ENCODE measurements at regions not wholly inside any gene's neighbourhood (a gene's known extent, or its start where the extent isn't known, plus 50 kb on each side); places are given as distances from the start of the nearest gene placed in this dataset.

GRCh38 chr6:150725795-150726194 is 126.1 kb downstream of the PLEKHG1 start:
- POLR2A ChIA-PET (ENCODE audit: partially characterized antibody) = interaction anchor here (1.4 kb wide), 1 partner anchor 52 kb away, joined by 3 read pairs; no protein-coding TSS in a partner anchor

More at GRCh38 chr6:150725795-150726194, 126.1 kb downstream of the PLEKHG1 start:
- Histone ChIP-seq H2BK15ac (ENCODE audit: low read length) (no peak overlapping the region), H4K91ac (replicated peaks; ENCODE audit: insufficient read length, low read length) (no peak overlapping the region), H4K8ac (ENCODE audit: extremely low read depth, insufficient read depth, low read length) (no peak overlapping the region), H3K79me1 (ENCODE audit: low read depth, low read length) (no peaks in the 10 kb centered on the region), H3K14ac (ENCODE audit: insufficient read length) (no peak overlapping the region), H4K5ac (ENCODE audit: insufficient read length, low read depth, low read length) (no peak overlapping the region), H3K4me3 (ENCODE audit: extremely low read depth in 1 of 4, insufficient read depth in 2 of 4, low read depth in 3 of 4, low read length in 4 of 4) (no peak overlapping the region), H3K9me3 (ENCODE audit: insufficient read depth in 2 of 2, low read depth in 1 of 2, low read length in 1 of 2) (no peaks in the 10 kb centered on the region), H2AK5ac (ENCODE audit: low read depth, low read length) (no peak overlapping the region), H2BK5ac (ENCODE audit: low read depth, low read length) (no peak overlapping the region), H3K18ac (ENCODE audit: extremely low read depth, low read length) (no peak overlapping the region), H3K27me3 (replicated peaks in 1 of 4; ENCODE audit: control insufficient read depth in 3 of 4, extremely low read depth in 1 of 4, insufficient read depth in 3 of 4, low read length in 3 of 4) (no peaks in the 10 kb centered on the region), H2BK20ac (ENCODE audit: low read length) (no peak overlapping the region), H3K23ac (ENCODE audit: insufficient read length) (no peak overlapping the region), H3K79me2 (ENCODE audit: control insufficient read depth in 1 of 2, insufficient read depth in 2 of 2, low read length in 2 of 2) (no peaks in the 10 kb centered on the region), H3K4me1 (replicated peaks in 1 of 4; ENCODE audit: control insufficient read depth in 3 of 4, insufficient read depth in 4 of 4, low read length in 3 of 4) (peaks cover 2 to 8% (median 5%) of the 10 kb centered on the region in 4 experiments; a peak in 5 of 7 replicates), H3K56ac (replicated peaks; ENCODE audit: insufficient read length, low read depth, low read length) (no peak overlapping the region), H3K4ac (replicated peaks; ENCODE audit: insufficient read length, low read depth, low read length) (no peak overlapping the region), H3K27ac (ENCODE audit: low read depth, low read length) (no peak overlapping the region), H3K36me3 (ENCODE audit: control insufficient read depth in 2 of 4, insufficient read depth in 4 of 4, low read length in 3 of 4) (no peaks in the 10 kb centered on the region), H2BK120ac (replicated peaks; ENCODE audit: low read depth, low read length) (no peak overlapping the region), H2AFZ (ENCODE audit: low read length) (no peak overlapping the region), H3K23me2 (ENCODE audit: low read depth, low read length) (no peaks in the 10 kb centered on the region), H3K9ac (replicated peaks in 1 of 4; ENCODE audit: extremely low read depth in 1 of 4, low read depth in 3 of 4, low read length in 3 of 4) (no peak overlapping the region), H3K4me2 (ENCODE audit: insufficient read depth in 1 of 2, low read depth in 2 of 2, low read length in 2 of 2) (no peak overlapping the region), H2BK12ac (ENCODE audit: low read depth, low read length) (no peak overlapping the region), H4K20me1 (replicated peaks in 1 of 2; ENCODE audit: control insufficient read depth in 1 of 2, insufficient read depth in 2 of 2, low read length in 2 of 2) (no peaks in the 10 kb centered on the region)
- no peak for DNase-seq (ENCODE audit: low read depth in 1 of 2, low spot score in 2 of 2)
- no peak for FAIRE-seq
- CTCF ChIA-PET (ENCODE audit: partially characterized antibody) = interaction anchor here (0.6 to 2.4 kb wide), 7 partner anchors 9 to 329 kb away, joined by 3 to 6 read pairs (median 3); no protein-coding TSS in a partner anchor
- WGBS, 2 experiments (ENCODE audit: extremely low coverage in 1 of 2, insufficient coverage in 1 of 2, insufficient read length in 1 of 2, insufficient replicate concordance in 2 of 2, low coverage in 1 of 2, low lambda C conversion rate in 2 of 2, missing lambda C conversion rate in 1 of 2) = 77% methylated on average over 1 of the region's 1 CpG; no CpG with 5 or more reads in 1 of the 2 experiments
- TF ChIP-seq KDM5A (IDR thresholded peaks at IDR 0.05; ENCODE audit: low read length) = no peak
- TF ChIP-seq JUN (IDR thresholded peaks at IDR 0.05; ENCODE audit: low read depth, low read length) = no peak
- TF ChIP-seq SIX5 (IDR thresholded peaks at IDR 0.05; ENCODE audit: low read depth, low read length) = no peak
- TF ChIP-seq CEBPB (IDR thresholded peaks at IDR 0.05; ENCODE audit: low read depth, low read length) = no peak
- no peak for TF ChIP-seq RXRA (IDR thresholded peaks at IDR 0.05; ENCODE audit: insufficient read depth, low read depth, low read length)
- TF ChIP-seq BCL11A (IDR thresholded peaks at IDR 0.05; ENCODE audit: low read depth in 2 of 2, low read length in 2 of 2) = no peak
- TF ChIP-seq, protein P1, sequence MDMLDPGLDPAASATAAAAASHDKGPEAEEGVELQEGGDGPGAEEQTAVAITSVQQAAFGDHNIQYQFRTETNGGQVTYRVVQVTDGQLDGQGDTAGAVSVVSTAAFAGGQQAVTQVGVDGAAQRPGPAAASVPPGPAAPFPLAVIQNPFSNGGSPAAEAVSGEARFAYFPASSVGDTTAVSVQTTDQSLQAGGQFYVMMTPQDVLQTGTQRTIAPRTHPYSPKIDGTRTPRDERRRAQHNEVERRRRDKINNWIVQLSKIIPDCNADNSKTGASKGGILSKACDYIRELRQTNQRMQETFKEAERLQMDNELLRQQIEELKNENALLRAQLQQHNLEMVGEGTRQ (IDR thresholded peaks at IDR 0.05; ENCODE audit: low read length) = no peak

Measured in H1 (cell line).